ENCODE measurements at regions not wholly inside any gene's neighbourhood (a gene's known extent, or its start where the extent isn't known, plus 50 kb on each side); places are given as distances from the start of the nearest gene placed in this dataset.
A peak's percentile ranks its signal among the peaks of the same experiment; 100 is the strongest.

- TF ChIP-seq GATA1 (IDR thresholded peaks at IDR 0.05; ENCODE audit: low read depth, low read length) (no peak), POLR2A (IDR thresholded peaks at IDR 0.05; ENCODE audit: low read length) (no peak)
- no peak for DNase-seq
Measured at GRCh38 chr7:116083796-116084195, 53.2 kb upstream of the TFEC start.

- TF ChIP-seq POLR2A (IDR thresholded peaks at IDR 0.05; ENCODE audit: low read length) (no peak), GATA1 (IDR thresholded peaks at IDR 0.05; ENCODE audit: low read depth, low read length) (no peak)
- no peak for DNase-seq
Measured at GRCh38 chr7:116086547-116087045, 56.0 kb upstream of the TFEC start.

- no peak for TF ChIP-seq POLR2A (IDR thresholded peaks at IDR 0.05; ENCODE audit: low read length)
- TF ChIP-seq GATA1 (IDR thresholded peaks at IDR 0.05; ENCODE audit: low read depth, low read length), result no peak
- DNase-seq, result no peak
Measured at GRCh38 chr7:116087291-116087690, 56.7 kb upstream of the TFEC start.

GRCh38 chr7:116087984-116088383 lies 57.4 kb upstream of the TFEC start:
- no peak for TF ChIP-seq POLR2A (IDR thresholded peaks at IDR 0.05; ENCODE audit: low read length)
- no peak for TF ChIP-seq GATA1 (IDR thresholded peaks at IDR 0.05; ENCODE audit: low read depth, low read length)
- no peak for DNase-seq

GRCh38 chr7:116089293-116089692 lies 58.7 kb upstream of the TFEC start:
- no peak for DNase-seq
- TF ChIP-seq GATA1 (IDR thresholded peaks at IDR 0.05; ENCODE audit: low read depth, low read length), result no peak

- TF ChIP-seq GATA1 (IDR thresholded peaks at IDR 0.05; ENCODE audit: low read depth, low read length), result no peak
- TF ChIP-seq POLR2A (IDR thresholded peaks at IDR 0.05; ENCODE audit: low read length), result no peak
- no peak for DNase-seq
Measured at GRCh38 chr7:116093516-116094301, 63.1 kb upstream of the TFEC start.

GRCh38 chr7:116095396-116095795 lies 64.8 kb upstream of the TFEC start:
- TF ChIP-seq POLR2A (IDR thresholded peaks at IDR 0.05; ENCODE audit: low read length) (no peak), GATA1 (IDR thresholded peaks at IDR 0.05; ENCODE audit: low read depth, low read length) (no peak)
- no peak for DNase-seq

- TF ChIP-seq GATA1 (IDR thresholded peaks at IDR 0.05; ENCODE audit: low read depth, low read length), result no peak
- no peak for TF ChIP-seq POLR2A (IDR thresholded peaks at IDR 0.05; ENCODE audit: low read length)
- peak in 1 of 2 experiments; percentile 1 for DNase-seq
Measured at GRCh38 chr7:116097365-116098009, 66.9 kb upstream of the TFEC start.

- DNase-seq, result no peak
- TF ChIP-seq GATA1 (IDR thresholded peaks at IDR 0.05; ENCODE audit: low read depth, low read length) (no peak), POLR2A (IDR thresholded peaks at IDR 0.05; ENCODE audit: low read length) (no peak)
Measured at GRCh38 chr7:116098175-116098574, 67.6 kb upstream of the TFEC start.

- TF ChIP-seq POLR2A (IDR thresholded peaks at IDR 0.05; ENCODE audit: low read length), result no peak
- no peak for TF ChIP-seq GATA1 (IDR thresholded peaks at IDR 0.05; ENCODE audit: low read depth, low read length)
- no peak for DNase-seq
Measured at GRCh38 chr7:116100626-116101025, 70.1 kb upstream of the TFEC start.

- no peak for DNase-seq
- no peak for TF ChIP-seq POLR2A (IDR thresholded peaks at IDR 0.05; ENCODE audit: low read length)
- no peak for TF ChIP-seq GATA1 (IDR thresholded peaks at IDR 0.05; ENCODE audit: low read depth, low read length)
Measured at GRCh38 chr7:116101704-116102103, 71.1 kb upstream of the TFEC start.

GRCh38 chr7:116111475-116111874 lies 80.9 kb upstream of the TFEC start:
- TF ChIP-seq GATA1 (IDR thresholded peaks at IDR 0.05; ENCODE audit: low read depth, low read length) (no peak), POLR2A (IDR thresholded peaks at IDR 0.05; ENCODE audit: low read length) (no peak)
- DNase-seq, result no peak

- TF ChIP-seq POLR2A (IDR thresholded peaks at IDR 0.05; ENCODE audit: low read length) (no peak), GATA1 (IDR thresholded peaks at IDR 0.05; ENCODE audit: low read depth, low read length) (no peak)
- DNase-seq, result no peak
Measured at GRCh38 chr7:116113310-116113709, 82.7 kb upstream of the TFEC start.

- no peak for DNase-seq
- no peak for TF ChIP-seq GATA1 (IDR thresholded peaks at IDR 0.05; ENCODE audit: low read depth, low read length)
- no peak for TF ChIP-seq POLR2A (IDR thresholded peaks at IDR 0.05; ENCODE audit: low read length)
Measured at GRCh38 chr7:116120839-116121238, 89.5 kb upstream of the TES start.
